Cerebellar cortex (tissue), 1 donor: ENCODE measurements at regions not wholly inside any gene's neighbourhood (a gene's known extent, or its start where the extent isn't known, plus 50 kb on each side); places are given as distances from the start of the nearest gene placed in this dataset.

ENCODE experiments used
- DNase-seq: peaks from one replicate; pipeline ENCODE4 v3.0.0-alpha.2; 2015; ENCODE audit warnings: low spot score

GRCh38 chr1:221847676-221848075 is 105.8 kb upstream of the DUSP10 start:
- DNase-seq, result no peak

DNA sequence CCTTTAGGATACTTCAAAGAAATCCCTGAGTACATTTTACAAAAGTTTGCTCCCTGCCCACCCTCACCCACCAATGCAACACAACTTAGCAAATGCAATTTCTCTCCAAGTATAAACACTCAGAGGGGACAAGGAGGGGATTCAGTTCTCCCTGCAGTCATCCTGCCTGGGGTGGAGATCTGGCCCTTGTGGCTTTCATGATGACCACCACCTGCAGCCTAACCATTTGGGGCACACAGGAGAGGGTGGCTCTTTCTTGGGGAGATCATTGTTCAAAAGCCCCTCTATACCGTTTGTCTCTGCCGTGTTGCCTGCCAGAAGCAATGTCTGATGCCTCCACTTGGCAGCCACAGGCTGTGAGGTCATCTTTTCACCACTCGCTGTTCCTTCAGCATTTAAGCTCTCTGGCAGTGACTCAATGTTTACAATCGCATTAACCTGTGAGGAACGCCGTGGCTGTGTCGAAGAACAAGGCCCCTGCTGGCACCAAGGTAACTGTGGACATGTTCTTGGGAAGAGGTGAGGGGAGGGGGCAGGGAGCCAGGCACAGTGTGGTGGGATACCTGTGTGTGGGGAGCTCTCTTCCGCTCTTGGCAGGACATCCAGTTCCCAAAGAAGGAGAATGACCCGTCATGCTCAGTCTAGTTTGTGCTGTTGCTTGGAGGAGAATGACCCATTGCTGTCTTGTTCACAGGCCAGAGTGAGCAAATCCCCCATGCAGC is 103.9 kb upstream of the DUSP10 start:
- DNase-seq, result peak; percentile 7

GRCh38 chr1:221841983-221842335 is 100.1 kb upstream of the DUSP10 start:
- no peak for DNase-seq

GRCh38 chr1:221841251-221841982 is 99.5 kb upstream of the DUSP10 start:
- DNase-seq, result no peak

DNA sequence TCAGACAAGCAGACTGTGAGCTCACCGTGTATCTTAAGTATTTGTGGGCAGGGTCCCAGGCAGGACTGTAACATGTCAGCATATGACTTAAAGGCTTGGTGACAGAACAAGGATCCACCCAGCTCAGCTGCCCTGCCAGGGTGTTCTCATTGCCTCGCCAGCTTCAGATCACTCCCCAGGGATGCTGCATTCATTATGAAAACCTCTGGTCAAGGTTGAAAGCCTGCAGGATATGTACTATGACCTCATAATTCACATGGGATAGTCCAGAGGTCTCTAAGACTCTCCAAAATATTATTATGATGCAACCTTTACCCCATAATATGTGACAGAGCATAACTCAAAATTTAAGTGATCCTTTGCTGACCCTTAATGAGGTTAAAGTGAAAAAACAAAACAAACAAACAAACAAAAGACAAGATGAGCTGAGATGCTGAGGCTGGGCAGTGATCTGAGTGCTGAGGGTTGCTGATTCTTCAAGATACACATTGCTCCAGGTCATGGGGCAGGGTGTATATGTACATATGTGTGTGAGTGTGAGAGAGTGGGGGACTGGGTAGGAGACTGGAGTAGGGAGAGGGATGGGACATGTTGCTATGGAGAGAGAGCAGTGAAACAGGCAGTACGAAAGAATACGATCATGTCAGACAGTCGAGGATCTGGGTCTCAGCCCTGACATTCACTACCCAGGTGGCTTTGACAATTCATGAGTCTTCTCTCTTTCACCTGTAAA is 98.8 kb upstream of the DUSP10 start:
- DNase-seq, result no peak

GRCh38 chr1:221839782-221840395 is 98.0 kb upstream of the DUSP10 start:
- no peak for DNase-seq

- no peak for DNase-seq
Measured at GRCh38 chr1:221839321-221839720, 97.4 kb upstream of the DUSP10 start.

DNA sequence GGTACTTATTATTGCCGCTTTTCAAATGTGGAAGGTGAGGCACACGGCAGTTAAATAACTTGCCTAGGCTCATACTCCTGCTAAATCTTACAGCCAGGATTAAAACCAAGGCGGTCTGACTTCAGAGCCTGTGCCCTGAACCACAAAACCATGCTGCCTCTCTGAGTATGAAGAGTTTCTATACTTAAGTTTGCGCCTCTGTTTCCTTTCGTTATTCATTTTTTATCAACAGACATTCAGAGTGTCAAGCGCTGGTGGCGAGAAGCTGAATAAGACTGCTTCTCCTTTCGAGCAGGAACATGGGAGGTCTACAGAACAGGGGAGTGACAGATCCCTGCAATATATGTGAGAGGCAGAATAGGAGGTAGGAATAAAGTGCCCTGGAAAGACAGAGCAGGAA is 96.0 kb upstream of the DUSP10 start:
- no peak for DNase-seq

DNA sequence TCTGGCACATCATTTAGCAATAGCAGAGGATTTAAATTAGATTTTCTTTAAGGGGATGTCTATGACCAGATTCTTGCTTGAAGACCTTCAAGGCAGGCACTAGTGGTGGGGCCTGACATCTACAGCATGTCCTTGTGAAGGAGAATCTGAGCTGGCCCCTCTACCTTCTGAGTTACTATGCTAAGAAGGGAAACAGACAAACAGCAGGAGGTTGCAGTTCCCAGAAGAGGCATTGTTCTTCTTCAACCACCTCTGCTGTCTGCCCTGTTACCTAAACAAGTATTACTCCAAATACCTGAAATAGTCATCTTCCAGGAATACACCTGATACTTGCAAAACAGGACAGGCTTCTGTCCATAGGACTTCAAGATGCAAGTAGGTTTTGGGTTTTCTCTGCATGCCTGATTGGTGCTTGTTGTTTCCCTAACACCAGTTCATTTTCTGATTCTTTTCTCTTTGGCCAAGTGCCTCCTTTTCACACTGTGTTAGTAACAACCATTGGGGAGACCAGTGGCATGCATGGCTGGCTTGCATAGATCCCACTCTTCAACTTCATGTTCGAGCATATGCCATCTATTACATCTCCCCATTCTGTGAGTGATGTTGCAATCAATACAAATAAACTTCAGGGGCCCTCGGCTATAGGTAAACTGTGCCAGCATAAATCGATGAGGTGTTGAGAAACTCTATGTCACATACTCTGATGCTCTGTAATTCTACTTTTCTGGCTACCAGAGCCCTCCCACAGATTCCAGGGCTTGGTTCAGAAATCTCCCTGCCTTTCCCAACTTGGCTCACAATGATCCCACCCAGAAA is 93.0 kb upstream of the DUSP10 start:
- no peak for DNase-seq

DNA sequence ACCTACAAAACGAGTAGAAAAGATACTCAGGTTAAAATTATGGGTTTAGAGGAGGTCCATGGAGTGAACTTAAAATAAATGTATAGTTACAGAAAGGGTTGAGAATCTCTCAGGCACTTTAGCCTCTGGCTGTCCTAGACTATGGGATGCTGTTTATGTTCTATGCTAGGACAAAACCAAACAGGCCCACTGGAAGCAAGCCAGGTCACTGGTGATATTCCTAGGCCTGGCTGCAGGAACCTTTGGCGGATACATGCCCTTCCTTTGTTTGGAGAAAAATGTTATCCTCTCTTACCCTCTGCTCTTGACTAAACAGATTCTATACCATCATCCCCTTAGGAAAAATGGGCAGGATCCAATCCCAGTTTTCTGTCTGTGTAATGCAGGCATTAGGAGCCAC is 90.7 kb upstream of the DUSP10 start:
- DNase-seq, result no peak

DNA sequence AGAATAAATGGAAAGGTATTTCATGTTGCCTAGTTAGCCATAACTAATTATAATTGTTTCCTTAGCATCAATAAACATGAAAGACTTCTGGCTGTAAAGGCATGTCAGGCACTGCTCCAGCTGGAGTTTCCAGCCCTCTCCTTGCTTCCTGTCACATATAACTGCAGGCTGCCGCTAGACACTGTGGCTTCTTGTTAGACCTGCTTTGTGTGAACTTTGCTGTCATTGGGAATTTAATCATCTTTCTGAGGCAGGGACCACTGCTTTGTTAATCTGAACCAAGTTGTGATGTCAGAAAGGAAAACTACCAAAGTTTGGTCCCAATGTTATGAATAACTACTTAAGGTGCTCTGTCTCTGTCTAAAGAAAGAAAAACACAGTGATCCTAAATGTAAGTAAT is 90.3 kb upstream of the DUSP10 start:
- DNase-seq, result no peak

DNA sequence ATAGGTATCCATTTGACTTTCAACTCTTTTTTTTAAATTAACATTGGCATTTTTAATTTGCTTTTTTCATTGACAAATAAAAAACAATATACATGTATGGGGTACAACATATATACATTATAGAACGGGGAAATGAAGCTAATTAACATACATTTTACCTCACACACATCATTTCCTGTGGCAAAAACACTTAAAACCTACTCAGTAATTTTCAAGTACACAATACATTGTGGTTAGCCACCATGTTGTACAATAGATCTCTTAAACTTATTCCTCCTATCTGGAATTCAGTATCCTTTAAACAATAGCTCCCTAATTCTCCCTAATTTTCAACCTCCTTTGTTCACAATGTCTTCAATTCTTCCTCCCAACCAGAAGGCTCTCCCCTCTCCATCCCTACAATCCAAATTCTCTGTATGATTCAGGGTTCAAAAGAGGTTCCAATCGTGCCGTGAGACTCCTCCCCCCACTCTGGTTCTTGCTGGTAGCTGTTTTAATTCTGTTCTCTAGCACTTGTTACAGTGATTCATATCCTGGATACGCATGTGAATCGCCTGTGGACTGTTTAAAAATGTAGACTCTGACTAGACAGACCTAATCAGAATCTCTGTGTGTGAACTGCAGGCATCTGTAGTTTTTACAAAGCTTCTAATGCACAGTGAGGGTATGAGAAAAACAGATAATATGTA is 87.6 kb upstream of the DUSP10 start:
- DNase-seq, result no peak

- no peak for DNase-seq
Measured at GRCh38 chr1:221827307-221827642, 85.4 kb upstream of the DUSP10 start.

DNA sequence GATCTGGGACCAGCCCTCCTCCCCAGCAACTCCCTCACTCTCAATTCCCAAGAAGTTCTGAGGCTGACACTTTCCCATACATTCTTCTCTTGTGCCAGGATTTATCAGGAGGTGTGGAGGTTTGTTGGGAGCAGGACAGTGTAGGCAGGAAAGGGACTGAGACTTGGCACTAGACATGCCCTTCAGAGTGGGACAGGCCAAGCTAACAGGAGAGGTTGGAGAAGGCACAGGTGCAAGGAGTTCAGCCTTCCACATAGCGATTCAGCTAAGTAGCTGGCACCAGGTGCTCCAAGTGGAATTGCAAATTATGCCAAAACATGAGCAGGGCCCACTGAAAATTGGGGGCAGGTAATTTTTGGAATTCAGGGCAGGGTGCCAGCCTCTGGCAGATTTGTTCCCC is 83.0 kb upstream of the DUSP10 start:
- no peak for DNase-seq

GRCh38 chr1:221824025-221824424 is 82.1 kb upstream of the DUSP10 start:
- DNase-seq, result no peak

DNA sequence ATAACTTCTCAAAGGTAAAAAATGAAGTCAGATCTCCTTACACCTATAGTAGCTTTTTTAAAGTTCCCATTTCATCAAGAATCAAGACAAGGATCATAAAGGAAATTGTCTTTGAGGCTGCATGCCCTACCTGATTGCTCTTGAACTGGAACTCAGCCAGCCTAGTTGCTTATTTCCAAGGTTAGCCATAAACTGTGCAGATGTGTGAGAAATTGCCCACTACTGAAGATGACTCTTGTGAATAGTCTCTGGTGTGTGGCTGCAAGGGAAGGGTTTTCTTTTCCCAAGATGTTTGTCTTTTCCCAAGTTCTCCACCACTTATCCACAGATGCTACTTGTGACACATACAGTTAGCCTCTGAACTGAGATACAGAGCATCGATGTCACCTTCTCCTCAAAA is 81.7 kb upstream of the DUSP10 start:
- no peak for DNase-seq

GRCh38 chr1:221823149-221823548 is 81.3 kb upstream of the DUSP10 start:
- no peak for DNase-seq

DNA sequence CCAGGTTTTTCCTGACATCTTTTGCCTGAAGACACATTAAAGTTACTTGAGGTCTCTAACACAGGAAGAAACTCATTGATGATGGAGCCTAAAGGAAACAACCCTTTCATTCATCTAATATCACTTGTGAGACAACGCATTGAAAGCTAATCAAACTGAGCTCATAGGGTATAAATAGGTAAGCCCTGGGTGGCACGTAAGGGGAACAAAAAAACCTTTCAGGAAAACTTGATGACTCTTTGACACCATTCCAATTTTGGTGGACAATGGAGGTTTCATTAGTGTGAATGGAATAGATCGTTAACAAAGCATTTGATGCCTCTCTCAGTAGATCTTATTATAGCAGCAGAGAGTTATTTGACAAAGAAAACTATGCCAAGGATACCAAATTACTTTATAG is 80.7 kb upstream of the DUSP10 start:
- no peak for DNase-seq

- no peak for DNase-seq
Measured at GRCh38 chr1:221816899-221817298, 75.0 kb upstream of the DUSP10 start.

- DNase-seq, result no peak
Measured at GRCh38 chr1:221815660-221816059, 73.8 kb upstream of the DUSP10 start.

DNA sequence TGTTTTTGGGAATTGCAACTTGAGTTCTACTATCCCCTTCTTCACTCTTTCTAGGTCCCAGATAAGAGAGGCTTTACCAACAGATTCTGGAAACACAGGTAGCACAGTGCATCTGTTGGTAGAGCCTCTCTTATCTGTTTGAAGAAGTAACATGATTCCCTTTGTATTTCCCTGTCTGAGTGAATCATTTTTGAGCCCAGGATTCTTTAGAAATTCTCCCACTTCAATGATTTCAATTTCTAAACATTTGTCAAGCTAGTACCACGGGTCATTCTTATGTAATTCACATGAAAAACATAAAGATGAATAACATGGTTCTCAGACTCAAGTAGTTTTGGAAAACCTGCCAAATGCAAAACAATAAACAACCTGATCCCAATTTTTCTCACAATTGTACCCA is 72.0 kb upstream of the DUSP10 start:
- no peak for DNase-seq
